HCT116 (cell line): ENCODE measurements at regions not wholly inside any gene's neighbourhood (a gene's known extent, or its start where the extent isn't known, plus 50 kb on each side); places are given as distances from the start of the nearest gene placed in this dataset.

Experiments
- ATAC-seq: fragments of 200-7000 bp; cut with Tn5 transposase; 2 replicates; pipeline ENCODE4 v1.9.1; 2020; ENCODE audit warnings: mild to moderate bottlenecking, moderate library complexity
- BruUV-seq: library from RNA; stranded (reverse); fragments of 400-500 nt; replicated peaks from 2 replicates; lab custom pipeline; 2021; lab: Mats Ljungman, UMichigan
- CTCF ChIA-PET: fragments of 300-600 bp; sonication (Branson Sonifier 250); formaldehyde crosslinking; loops from one replicate; lab custom pipeline; 2021; ENCODE audit warnings: antibody characterized with exemption; lab: Charles Lee
- POLR2A ChIA-PET: fragments of 300-600, 350-600 bp; sonication (Branson Sonifier 250); formaldehyde crosslinking; loops from one replicate; lab custom pipeline; 2021; ENCODE audit warnings: antibody characterized with exemption; lab: Charles Lee
- RAD21 ChIA-PET, 2 experiments: fragments of 300-600 bp; sonication (Branson Sonifier 250); formaldehyde crosslinking; loops; one replicate each; lab custom pipeline; 2023; ENCODE audit warnings: low total read pairs in 2 of 2; ENCODE audit not compliant: uncharacterized antibody in 2 of 2, unreplicated experiment in 2 of 2, low non-redundant PET in 1 of 2; lab: Charles Lee
- DNase-seq: peaks from one replicate; pipeline ENCODE4 v3.0.0-alpha.2; 2010; ENCODE audit warnings: low read depth, low spot score
- H2AFZ ChIP-seq: fragments of 200-600 bp; shearing (Covaris generic), sonication (generic); 2 replicates; pipeline ENCODE4 v1.6.1; 2017; ENCODE audit warnings: low read depth, mixed run types, mixed read lengths, antibody characterized with exemption, low read length; ENCODE audit not compliant: poor library complexity, severe bottlenecking
- H3K27ac ChIP-seq: 2 replicates; pipeline ENCODE4 v1.5.1; 2012; ENCODE audit warnings: low read depth, low read length
- H3K27me3 ChIP-seq: fragments of 200-600 bp; sonication (generic); 2 replicates; pipeline ENCODE4 v1.6.1; 2016; ENCODE audit warnings: mixed run types, low read length, mixed read lengths; ENCODE audit not compliant: insufficient read depth
- H3K36me3 ChIP-seq, 2 experiments: fragments of 200-500 bp in 1 of 2; fragments of 200-600 bp in 1 of 2; sonication (Bioruptor generic) in 1 of 2; sonication (generic) in 1 of 2; 2 replicates each; pipeline versions ENCODE4 v1.5.1 to v1.6.1; 2014 to 2016; ENCODE audit warnings: low read length in 2 of 2, inconsistent platforms in 1 of 2, mixed read lengths in 1 of 2, mixed run types in 1 of 2; ENCODE audit not compliant: insufficient read depth in 2 of 2, control insufficient read depth in 1 of 2
- H3K4me1 ChIP-seq, 2 experiments: fragments of 200-600 bp in 1 of 2; sonication (generic) in 1 of 2; 2 replicates each; pipeline versions ENCODE4 v1.5.1 to v1.6.1; 2012 to 2017; ENCODE audit warnings: low read length in 2 of 2, inconsistent platforms in 1 of 2, mild to moderate bottlenecking in 1 of 2, mixed read lengths in 1 of 2, mixed run types in 1 of 2, moderate library complexity in 1 of 2; ENCODE audit not compliant: insufficient read depth in 2 of 2, control insufficient read depth in 1 of 2
- H3K4me2 ChIP-seq: fragments of 200-600 bp; sonication (generic); 2 replicates; pipeline ENCODE4 v1.6.1; 2017; ENCODE audit warnings: mixed run types, low read length, mixed read lengths
- H3K4me3 ChIP-seq, 2 experiments: fragments of 200-600 bp in 1 of 2; sonication (generic) in 1 of 2; replicated peaks in 1 of 2; 2 replicates each; pipeline ENCODE4 v1.5.1; 2011 to 2016; ENCODE audit warnings: low read length in 2 of 2, control low read depth in 1 of 2, low read depth in 1 of 2, mild to moderate bottlenecking in 1 of 2, mixed read lengths in 1 of 2, mixed run types in 1 of 2
- H3K79me2 ChIP-seq: fragments of 200-600 bp; sonication (generic); 2 replicates; pipeline ENCODE4 v1.6.1; 2017; ENCODE audit warnings: mild to moderate bottlenecking, mixed run types, low read length, moderate library complexity, mixed read lengths; ENCODE audit not compliant: insufficient read depth
- H3K9ac ChIP-seq: fragments of 200-600 bp; sonication (generic); 2 replicates; pipeline ENCODE4 v1.6.1; 2016; ENCODE audit warnings: low read length, mixed read lengths
- H3K9me2 ChIP-seq: fragments of 200-600 bp; sonication (generic), shearing (Covaris generic); 2 replicates; pipeline ENCODE4 v1.6.1; 2017; ENCODE audit warnings: mixed run types, mild to moderate bottlenecking, moderate library complexity; ENCODE audit not compliant: insufficient read depth
- H3K9me3 ChIP-seq, 2 experiments: fragments of 200-500 bp in 1 of 2; fragments of 200-600 bp in 1 of 2; sonication (Bioruptor generic) in 1 of 2; sonication (generic) in 1 of 2; 2 replicates each; pipeline ENCODE4 v1.6.1; 2014 to 2017; ENCODE audit warnings: low read length in 2 of 2, mixed read lengths in 2 of 2, inconsistent platforms in 1 of 2, low read depth in 1 of 2, mild to moderate bottlenecking in 1 of 2, mixed run types in 1 of 2, moderate library complexity in 1 of 2; ENCODE audit not compliant: control insufficient read depth in 1 of 2, insufficient read depth in 1 of 2
- H4K20me1 ChIP-seq: fragments of 200-600 bp; sonication (generic), shearing (Covaris generic); 2 replicates; pipeline ENCODE4 v1.6.1; 2017; ENCODE audit warnings: mixed run types, mild to moderate bottlenecking, moderate library complexity; ENCODE audit not compliant: insufficient read depth
- ATF3 ChIP-seq: IDR thresholded peaks from 2 replicates; pipeline ENCODE4 v1.6.1; 2012
- CBX3 ChIP-seq: IDR thresholded peaks from 2 replicates; pipeline ENCODE4 v1.6.1; 2012; ENCODE audit warnings: low read depth
- CEBPB ChIP-seq: IDR thresholded peaks from 2 replicates; pipeline ENCODE4 v1.6.1; 2012; ENCODE audit warnings: low read depth
- EGR1 ChIP-seq: IDR thresholded peaks from 2 replicates; pipeline ENCODE4 v1.6.1; 2012; ENCODE audit warnings: low read depth
- ELF1 ChIP-seq: IDR thresholded peaks from 2 replicates; pipeline ENCODE4 v1.6.1; 2012; ENCODE audit warnings: low read depth, borderline replicate concordance
- EZH2 ChIP-seq: fragments of 200-600 bp; sonication (generic); IDR thresholded peaks from 2 replicates; pipeline ENCODE4 v1.6.1; 2017; ENCODE audit warnings: antibody characterized with exemption, mixed run types
- EZH2phosphoT487 ChIP-seq: fragments of 200-600 bp; IDR thresholded peaks from 2 replicates; pipeline ENCODE4 v1.6.1; 2018; ENCODE audit warnings: antibody characterized with exemption, borderline replicate concordance
- FOSL1 ChIP-seq: IDR thresholded peaks from 2 replicates; pipeline ENCODE4 v1.6.1; 2012; ENCODE audit warnings: low read depth
- JUND ChIP-seq: IDR thresholded peaks from 2 replicates; pipeline ENCODE4 v1.6.1; 2012
- MAX ChIP-seq: IDR thresholded peaks from 2 replicates; pipeline ENCODE4 v1.6.1; 2012
- POLR2A ChIP-seq: IDR thresholded peaks from 2 replicates; pipeline ENCODE4 v1.7.0; 2011; ENCODE audit warnings: borderline replicate concordance; ENCODE audit not compliant: insufficient read depth, insufficient read length; ENCODE audit errors: extremely low read depth
- RAD21 ChIP-seq: IDR thresholded peaks from 2 replicates; pipeline ENCODE4 v1.6.1; 2012; ENCODE audit warnings: low read depth, mild to moderate bottlenecking
- REST ChIP-seq: IDR thresholded peaks from 2 replicates; pipeline ENCODE4 v1.6.1; 2012; ENCODE audit warnings: low read depth
- SP1 ChIP-seq: IDR thresholded peaks from 2 replicates; pipeline ENCODE4 v1.6.1; 2012; ENCODE audit warnings: low read depth
- SRF ChIP-seq: IDR thresholded peaks from 2 replicates; pipeline ENCODE4 v1.6.1; 2012; ENCODE audit warnings: low read depth
- TCF7L2 ChIP-seq: IDR thresholded peaks from 2 replicates; pipeline ENCODE4 v1.7.0; 2011; ENCODE audit warnings: borderline replicate concordance, inconsistent platforms; ENCODE audit not compliant: insufficient read depth, insufficient read length; ENCODE audit errors: extremely low read depth
- YY1 ChIP-seq: IDR thresholded peaks from 2 replicates; pipeline ENCODE4 v1.6.1; 2011; ENCODE audit warnings: low read length, low read depth, moderate library complexity, mild to moderate bottlenecking; ENCODE audit not compliant: insufficient replicate concordance; ENCODE audit errors: extremely low read depth
- ZFX ChIP-seq: fragments of 450-650 bp; IDR thresholded peaks from 2 replicates; pipeline ENCODE4 v1.6.1; 2017
- ZNF274 ChIP-seq: fragments of 200-500 bp; sonication (Bioruptor generic); IDR thresholded peaks from 2 replicates; pipeline ENCODE4 v1.6.1; 2014; ENCODE audit warnings: mild to moderate bottlenecking, low read depth, low read length, inconsistent platforms
- intact Hi-C: fragments of 100-400 bp; cut with micrococcal nuclease; formaldehyde crosslinking; loops from 2 replicates; pipeline ENCODE4 v1.10.0; 2022

- Histone ChIP-seq H2AFZ (no peak overlapping the region), H3K4me2 (no peak overlapping the region), H3K9ac (no peak overlapping the region), H3K9me3 (no peaks in the 10 kb centered on the region), H4K20me1 (no peaks in the 10 kb centered on the region), H3K36me3 (no peaks in the 10 kb centered on the region), H3K4me1 (no peaks in the 10 kb centered on the region), H3K9me2 (no peaks in the 10 kb centered on the region), H3K27ac (no peak overlapping the region), H3K79me2 (no peaks in the 10 kb centered on the region), H3K27me3 (no peaks in the 10 kb centered on the region), H3K4me3 (no peak overlapping the region)
- no peak for DNase-seq
- no TSS peak for BruUV-seq
- ATAC-seq: no peak
- intact Hi-C loops: no loop called here
- ChIA-PET RAD21 (interaction anchor here in 1 of 2 experiments (0.7 kb wide), 1 partner anchor 77 kb away, joined by 3 read pairs; no protein-coding TSS in a partner anchor), CTCF (no interaction called here), POLR2A (no interaction called here)
- TF ChIP-seq ATF3: no peak
- TF ChIP-seq SP1: no peak
- TF ChIP-seq ZFX: no peak
- no peak for TF ChIP-seq CBX3
- TF ChIP-seq RAD21: no peak
- TF ChIP-seq ELF1: no peak
- TF ChIP-seq FOSL1: no peak
- no peak for TF ChIP-seq CEBPB
- TF ChIP-seq MAX: no peak
- TF ChIP-seq ZNF274: no peak
- TF ChIP-seq YY1: no peak
- TF ChIP-seq EZH2phosphoT487: no peak
- TF ChIP-seq EGR1: no peak
- TF ChIP-seq REST: no peak
- TF ChIP-seq SRF: no peak
- no peak for TF ChIP-seq EZH2
- TF ChIP-seq POLR2A: no peak
- TF ChIP-seq JUND: no peak
- no peak for TF ChIP-seq TCF7L2
These were observed 75.8 kb upstream of the NEBL start for GRCh38 chr10:20972925-20973324.
